Neutrophil (primary cell): ENCODE measurements at regions not wholly inside any gene's neighbourhood (a gene's known extent, or its start where the extent isn't known, plus 50 kb on each side); places are given as distances from the start of the nearest gene placed in this dataset.

Experiments used
- H3K27ac ChIP-seq: fragments of 200-600 bp; sonication (generic); 2 replicates; pipeline ENCODE4 v1.5.1; 2016; ENCODE audit warnings: mild to moderate bottlenecking, moderate library complexity
- H3K27me3 ChIP-seq: fragments of 200-600 bp; sonication (generic); 2 replicates; pipeline ENCODE4 v1.6.0; 2016; ENCODE audit warnings: mild to moderate bottlenecking
- H3K36me3 ChIP-seq: fragments of 200-600 bp; sonication (generic); 2 replicates; pipeline ENCODE4 v1.5.1; 2017
- H3K4me1 ChIP-seq, 2 experiments: fragments of 200-600 bp in 1 of 2; sonication (generic) in 1 of 2; 1 replicate in 1 of 2; 2 replicates in 1 of 2; pipeline versions ENCODE4 v1.5.1 to v1.6.1; 2013 to 2016; ENCODE audit warnings: low read depth in 1 of 2, low read length in 1 of 2, mild to moderate bottlenecking in 1 of 2, moderate library complexity in 1 of 2; ENCODE audit not compliant: control insufficient read depth in 1 of 2, insufficient read depth in 1 of 2
- H3K4me3 ChIP-seq, 2 experiments: fragments of 200-600 bp in 1 of 2; sonication (generic) in 1 of 2; 1 replicate in 1 of 2; 2 replicates in 1 of 2; pipeline ENCODE4 v1.5.1; 2013 to 2016; ENCODE audit warnings: low read depth in 1 of 2, low read length in 1 of 2, mild to moderate bottlenecking in 1 of 2, moderate library complexity in 1 of 2
- H3K9me3 ChIP-seq: fragments of 200-600 bp; sonication (generic); 2 replicates; pipeline ENCODE4 v1.5.1; 2016
- TF ChIP-seq, protein P1 (sequence below): fragments of 200-600 bp; sonication (generic); IDR thresholded peaks from 2 replicates; pipeline ENCODE4 v1.5.1; 2016; ENCODE audit warnings: antibody characterized with exemption

GRCh38 chr6:143615785-143616184 lies 62.0 kb upstream of the PHACTR2 start:
- no peaks in the 10 kb centered on the region for H3K9me3 ChIP-seq
- H3K4me3 ChIP-seq, result no peak overlapping the region
- TF ChIP-seq, protein P1, sequence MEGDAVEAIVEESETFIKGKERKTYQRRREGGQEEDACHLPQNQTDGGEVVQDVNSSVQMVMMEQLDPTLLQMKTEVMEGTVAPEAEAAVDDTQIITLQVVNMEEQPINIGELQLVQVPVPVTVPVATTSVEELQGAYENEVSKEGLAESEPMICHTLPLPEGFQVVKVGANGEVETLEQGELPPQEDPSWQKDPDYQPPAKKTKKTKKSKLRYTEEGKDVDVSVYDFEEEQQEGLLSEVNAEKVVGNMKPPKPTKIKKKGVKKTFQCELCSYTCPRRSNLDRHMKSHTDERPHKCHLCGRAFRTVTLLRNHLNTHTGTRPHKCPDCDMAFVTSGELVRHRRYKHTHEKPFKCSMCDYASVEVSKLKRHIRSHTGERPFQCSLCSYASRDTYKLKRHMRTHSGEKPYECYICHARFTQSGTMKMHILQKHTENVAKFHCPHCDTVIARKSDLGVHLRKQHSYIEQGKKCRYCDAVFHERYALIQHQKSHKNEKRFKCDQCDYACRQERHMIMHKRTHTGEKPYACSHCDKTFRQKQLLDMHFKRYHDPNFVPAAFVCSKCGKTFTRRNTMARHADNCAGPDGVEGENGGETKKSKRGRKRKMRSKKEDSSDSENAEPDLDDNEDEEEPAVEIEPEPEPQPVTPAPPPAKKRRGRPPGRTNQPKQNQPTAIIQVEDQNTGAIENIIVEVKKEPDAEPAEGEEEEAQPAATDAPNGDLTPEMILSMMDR, result no peak
- peaks cover 4 to 14% of the 10 kb centered on the region in 2 experiments for H3K4me1 ChIP-seq
- no peaks in the 10 kb centered on the region for H3K27me3 ChIP-seq
- no peak overlapping the region for H3K27ac ChIP-seq
- no peaks in the 10 kb centered on the region for H3K36me3 ChIP-seq

DNA sequence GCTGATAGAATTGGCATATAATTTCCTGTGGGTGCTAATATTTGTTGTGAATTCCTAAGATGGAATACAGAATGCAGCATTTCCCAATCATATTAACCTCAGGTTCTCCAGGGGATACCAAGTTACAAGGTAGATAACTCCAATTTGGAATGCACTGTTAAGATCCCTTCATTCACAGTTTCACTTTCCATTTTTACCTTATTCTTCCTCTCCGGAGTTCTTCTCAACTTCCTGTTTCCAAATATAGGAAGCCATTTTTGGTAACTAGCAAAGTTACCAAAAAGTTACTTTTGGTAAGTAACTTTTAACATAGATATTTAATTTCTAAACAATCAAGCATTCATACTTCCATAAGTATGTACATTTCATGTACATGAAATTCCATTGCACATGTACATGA lies 63.5 kb upstream of the PHACTR2 start:
- Histone ChIP-seq H3K27ac (peak overlapping the region; percentile 74), H3K4me1 (peaks cover 4 to 14% of the 10 kb centered on the region in 2 experiments), H3K4me3 (peak overlapping the region; percentile 32 to 54), H3K27me3 (no peaks in the 10 kb centered on the region), H3K36me3 (no peaks in the 10 kb centered on the region), H3K9me3 (no peaks in the 10 kb centered on the region)
- TF ChIP-seq, protein P1, result no peak

GRCh38 chr6:143613749-143614148 lies 64.0 kb upstream of the PHACTR2 start:
- no peaks in the 10 kb centered on the region for H3K27me3 ChIP-seq
- H3K4me3 ChIP-seq, result peak overlapping the region in 1 of 2 experiments; percentile 54
- H3K4me1 ChIP-seq, result peaks cover 4 to 14% of the 10 kb centered on the region in 2 experiments
- no peaks in the 10 kb centered on the region for H3K36me3 ChIP-seq
- no peaks in the 10 kb centered on the region for H3K9me3 ChIP-seq
- TF ChIP-seq, protein P1, result no peak
- H3K27ac ChIP-seq, result peak overlapping the region; percentile 74

DNA sequence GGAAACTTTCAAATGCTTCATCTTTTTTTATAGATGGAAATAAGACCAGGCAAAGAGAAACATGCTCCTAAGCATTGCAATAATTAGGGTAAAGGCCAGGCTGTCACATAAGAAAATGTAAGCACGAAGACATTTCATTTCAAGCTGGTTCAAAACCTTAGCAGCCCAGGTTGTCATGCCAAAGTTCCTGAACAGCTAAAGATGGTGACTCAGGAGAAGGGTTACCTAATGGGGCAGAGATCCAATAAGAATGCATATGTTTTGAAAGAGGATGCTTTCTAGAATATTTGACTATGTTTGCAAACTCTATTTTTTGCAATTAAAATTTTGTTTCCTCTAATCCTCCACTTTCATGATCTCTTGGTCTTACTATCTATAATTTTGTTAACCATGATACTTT lies 65.6 kb upstream of the PHACTR2 start:
- no peak overlapping the region for H3K4me3 ChIP-seq
- H3K9me3 ChIP-seq, result no peaks in the 10 kb centered on the region
- H3K36me3 ChIP-seq, result no peaks in the 10 kb centered on the region
- H3K27ac ChIP-seq, result no peak overlapping the region
- TF ChIP-seq, protein P1, result no peak
- H3K4me1 ChIP-seq, result peaks cover 4 to 14% of the 10 kb centered on the region in 2 experiments
- no peaks in the 10 kb centered on the region for H3K27me3 ChIP-seq

DNA sequence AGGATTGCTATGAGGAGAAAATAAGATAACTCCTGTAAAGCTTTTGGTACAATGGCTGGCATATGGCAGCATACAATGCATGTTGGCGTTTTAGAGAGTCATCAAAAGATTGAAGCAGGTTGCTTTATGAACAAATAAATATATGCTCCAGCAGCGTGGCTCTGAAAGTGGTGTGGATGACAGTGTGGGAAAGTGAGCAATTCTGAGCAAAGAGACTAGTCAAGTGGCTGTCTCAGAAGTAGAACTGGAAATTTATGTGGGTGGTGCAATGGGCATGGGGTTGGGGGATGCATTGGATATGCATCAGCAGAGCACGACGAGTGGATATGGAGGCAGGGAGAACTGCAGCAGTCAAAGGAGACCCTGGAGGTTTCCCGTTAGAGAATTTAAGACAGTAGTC lies 66.2 kb upstream of the PHACTR2 start:
- Histone ChIP-seq H3K27ac (no peak overlapping the region), H3K36me3 (no peaks in the 10 kb centered on the region), H3K27me3 (no peaks in the 10 kb centered on the region), H3K4me1 (peaks cover 4 to 14% of the 10 kb centered on the region in 2 experiments), H3K9me3 (no peaks in the 10 kb centered on the region), H3K4me3 (no peak overlapping the region)
- TF ChIP-seq, protein P1, result no peak

- Histone ChIP-seq H3K27me3 (no peaks in the 10 kb centered on the region), H3K4me3 (no peak overlapping the region), H3K4me1 (peaks cover 4 to 13% of the 10 kb centered on the region in 2 experiments), H3K36me3 (no peaks in the 10 kb centered on the region), H3K9me3 (no peaks in the 10 kb centered on the region), H3K27ac (no peak overlapping the region)
- TF ChIP-seq, protein P1, result no peak
Measured at GRCh38 chr6:143609972-143610371, 67.8 kb upstream of the PHACTR2 start.
